ENCODE measurements at regions not wholly inside any gene's neighbourhood (a gene's known extent, or its start where the extent isn't known, plus 50 kb on each side); places are given as distances from the start of the nearest gene placed in this dataset.

GRCh38 chr6:6746970-6747338 lies 158.4 kb downstream of the LY86 start:
- H3K4me3 Mint-ChIP-seq = no peak overlapping the region
- no peaks in the 10 kb centered on the region for H3K36me3 Mint-ChIP-seq (ENCODE audit: insufficient read depth in 1 of 3, low read depth in 3 of 3)
- no peak for TF ChIP-seq CTCF (conservative IDR thresholded peaks at IDR 0.05)
- Histone ChIP-seq H2BK120ac (ENCODE audit: low read depth, low read length, poor library complexity, severe bottlenecking) (no peak overlapping the region), H2BK15ac (ENCODE audit: low read depth, low read length) (no peak overlapping the region), H3K4ac (ENCODE audit: low read depth, low read length) (no peak overlapping the region), H4K8ac (replicated peaks; ENCODE audit: insufficient read length, low read depth, low read length) (no peak overlapping the region), H3K9me3 (ENCODE audit: control insufficient read depth, low read depth, low read length) (no peaks in the 10 kb centered on the region), H2AK5ac (ENCODE audit: insufficient read length, low read length) (no peak overlapping the region), H3T11ph (ENCODE audit: low read length) (no peak overlapping the region), H3K56ac (ENCODE audit: insufficient read length, low read depth, low read length) (no peak overlapping the region), H2BK12ac (ENCODE audit: insufficient read length, low read depth, low read length) (no peak overlapping the region), H3K79me1 (ENCODE audit: insufficient read depth, low read depth, low read length, poor library complexity, severe bottlenecking) (no peaks in the 10 kb centered on the region), H3K4me2 (ENCODE audit: insufficient read depth, insufficient read length, low read length) (no peak overlapping the region), H4K20me1 (ENCODE audit: control insufficient read depth, insufficient read depth, insufficient read length) (peaks cover 2% of the 10 kb centered on the region), H3K9ac (ENCODE audit: extremely low read depth, insufficient read length, low read length) (no peak overlapping the region), H3K79me2 (ENCODE audit: insufficient read depth, low read length) (no peaks in the 10 kb centered on the region), H3K27ac (ENCODE audit: insufficient read length, low read depth, low read length) (no peak overlapping the region), H4K91ac (ENCODE audit: insufficient read length, low read depth, low read length) (no peak overlapping the region), H3K4me1 (ENCODE audit: insufficient read depth, low read length) (0 out of 2 replicates have a peak, but pooled peaks cover 2% of the 10 kb centered on the region), H3K27me3 (ENCODE audit: insufficient read depth, low read length) (no peaks in the 10 kb centered on the region), H2BK20ac (ENCODE audit: low read depth, low read length, poor library complexity, severe bottlenecking) (no peak overlapping the region), H3K18ac (ENCODE audit: insufficient read length, low read depth, low read length) (no peak overlapping the region), H2AFZ (ENCODE audit: low read length) (no peak overlapping the region), H2BK5ac (ENCODE audit: insufficient read length, low read length) (no peak overlapping the region), H4K5ac (ENCODE audit: insufficient read length, low read depth, low read length) (no peak overlapping the region), H3K14ac (ENCODE audit: insufficient read depth, low read length) (no peak overlapping the region), H3K23me2 (ENCODE audit: insufficient read length, low read depth, low read length, poor library complexity, severe bottlenecking) (no peaks in the 10 kb centered on the region), H3K23ac (ENCODE audit: insufficient read length, low read depth, low read length) (no peak overlapping the region)
- WGBS (ENCODE audit: extremely low coverage, insufficient read length, low lambda C conversion rate) = no CpG with 5 or more reads among the region's 3 CpGs
- H3K9me3 Mint-ChIP-seq = peaks cover 2 to 7% of the 10 kb centered on the region in 2 experiments; a peak in 3 of 5 replicates
- H3K4me1 Mint-ChIP-seq = peaks cover 30 to 32% of the 10 kb centered on the region in 2 experiments
- H3K27ac Mint-ChIP-seq = no peak overlapping the region
- DNase-seq = no peak
- H3K27me3 Mint-ChIP-seq (ENCODE audit: low read depth) = peaks cover 2% of the 10 kb centered on the region
